Mucosa of descending colon (tissue), 3 donors: ENCODE measurements at regions not wholly inside any gene's neighbourhood (a gene's known extent, or its start where the extent isn't known, plus 50 kb on each side); places are given as distances from the start of the nearest gene placed in this dataset.

Source experiments
- ATAC-seq: fragments of 200-7000 bp; cut with Tn5 transposase; one replicate; pipeline ENCODE4 v1.9.1; 2020; ENCODE audit warnings: mild to moderate bottlenecking, moderate library complexity
- DNase-seq, 3 donors: peaks; one replicate each; pipeline ENCODE4 v3.0.0-alpha.2; 2020
- H3K36me3 ChIP-seq: fragments of 200-600 bp; one replicate; pipeline ENCODE4 v1.8.0; 2021; ENCODE audit warnings: low read depth, mild to moderate bottlenecking
- H3K4me1 ChIP-seq: fragments of 200-600 bp; one replicate; pipeline ENCODE4 v1.8.0; 2021; ENCODE audit warnings: low read depth, mild to moderate bottlenecking
- H3K4me3 ChIP-seq: fragments of 200-600 bp; one replicate; pipeline ENCODE4 v1.8.0; 2021; ENCODE audit warnings: mild to moderate bottlenecking
- H3K9me3 ChIP-seq: fragments of 200-600 bp; one replicate; pipeline ENCODE4 v1.8.0; 2021; ENCODE audit warnings: mild to moderate bottlenecking
- intact Hi-C, 2 donors: fragments of 100-400 bp; cut with DNase I in 1 of 2; cut with micrococcal nuclease in 1 of 2; formaldehyde crosslinking; loops; one replicate each; pipeline versions ENCODE4 v1.11.0 to v1.11.1; 2022; cut with DNase I, micrococcal nuclease
- TF ChIP-seq, protein P1 (sequence below): fragments of 200-600 bp; IDR thresholded peaks from one replicate; pipeline ENCODE4 v1.8.0; 2022; ENCODE audit warnings: antibody characterized with exemption, mild to moderate bottlenecking
- donor health status: DM: no; HTN: no; CAD: no; lungs with moderate emphysema.
- donor health status: DM: no; HTN: no; CAD: no.
- donor health status: DM: no; HTN: yes; CAD: no.

- no peaks in the 10 kb centered on the region for H3K9me3 ChIP-seq
- no peaks in the 10 kb centered on the region for H3K4me1 ChIP-seq
- TF ChIP-seq, protein P1, sequence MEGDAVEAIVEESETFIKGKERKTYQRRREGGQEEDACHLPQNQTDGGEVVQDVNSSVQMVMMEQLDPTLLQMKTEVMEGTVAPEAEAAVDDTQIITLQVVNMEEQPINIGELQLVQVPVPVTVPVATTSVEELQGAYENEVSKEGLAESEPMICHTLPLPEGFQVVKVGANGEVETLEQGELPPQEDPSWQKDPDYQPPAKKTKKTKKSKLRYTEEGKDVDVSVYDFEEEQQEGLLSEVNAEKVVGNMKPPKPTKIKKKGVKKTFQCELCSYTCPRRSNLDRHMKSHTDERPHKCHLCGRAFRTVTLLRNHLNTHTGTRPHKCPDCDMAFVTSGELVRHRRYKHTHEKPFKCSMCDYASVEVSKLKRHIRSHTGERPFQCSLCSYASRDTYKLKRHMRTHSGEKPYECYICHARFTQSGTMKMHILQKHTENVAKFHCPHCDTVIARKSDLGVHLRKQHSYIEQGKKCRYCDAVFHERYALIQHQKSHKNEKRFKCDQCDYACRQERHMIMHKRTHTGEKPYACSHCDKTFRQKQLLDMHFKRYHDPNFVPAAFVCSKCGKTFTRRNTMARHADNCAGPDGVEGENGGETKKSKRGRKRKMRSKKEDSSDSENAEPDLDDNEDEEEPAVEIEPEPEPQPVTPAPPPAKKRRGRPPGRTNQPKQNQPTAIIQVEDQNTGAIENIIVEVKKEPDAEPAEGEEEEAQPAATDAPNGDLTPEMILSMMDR: no peak
- DNase-seq (no peak), ATAC-seq (no peak)
- H3K4me3 ChIP-seq: no peak overlapping the region
- H3K36me3 ChIP-seq: no peaks in the 10 kb centered on the region
- intact Hi-C loops: no loop called here
Measured at GRCh38 chr4:12968345-12968744, 515.8 kb downstream of the RAB28 start.

DNA sequence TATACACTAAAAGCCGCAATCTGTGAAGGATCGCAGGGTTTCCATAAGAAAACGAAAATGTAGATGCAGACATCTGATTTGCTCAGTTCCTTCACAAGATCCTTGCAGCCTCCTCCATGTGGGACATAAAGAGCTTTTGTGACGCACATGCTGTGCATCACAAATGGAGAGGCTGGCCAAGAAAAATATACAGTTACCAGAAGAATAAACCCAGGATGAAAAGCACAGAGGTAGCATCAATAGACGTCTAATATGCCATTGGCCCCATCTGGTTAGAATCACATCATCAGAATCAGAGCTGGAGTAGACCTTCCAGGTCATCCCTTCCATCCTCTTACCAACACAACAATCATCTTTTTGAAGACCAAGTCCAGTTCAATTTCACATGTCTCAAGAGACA lies 517.4 kb downstream of the RAB28 start:
- DNase-seq (no peak), ATAC-seq (no peak)
- TF ChIP-seq, protein P1: no peak
- intact Hi-C loops: no loop called here
- H3K4me3 ChIP-seq: no peak overlapping the region
- no peaks in the 10 kb centered on the region for H3K36me3 ChIP-seq
- no peaks in the 10 kb centered on the region for H3K4me1 ChIP-seq
- H3K9me3 ChIP-seq: no peaks in the 10 kb centered on the region

- no peaks in the 10 kb centered on the region for H3K4me1 ChIP-seq
- intact Hi-C loops: no loop called here
- DNase-seq (no peak), ATAC-seq (no peak)
- TF ChIP-seq, protein P1: no peak
- no peak overlapping the region for H3K4me3 ChIP-seq
- H3K36me3 ChIP-seq: no peaks in the 10 kb centered on the region
- H3K9me3 ChIP-seq: no peaks in the 10 kb centered on the region
Measured at GRCh38 chr4:12965334-12965733, 518.8 kb downstream of the RAB28 start.

DNA sequence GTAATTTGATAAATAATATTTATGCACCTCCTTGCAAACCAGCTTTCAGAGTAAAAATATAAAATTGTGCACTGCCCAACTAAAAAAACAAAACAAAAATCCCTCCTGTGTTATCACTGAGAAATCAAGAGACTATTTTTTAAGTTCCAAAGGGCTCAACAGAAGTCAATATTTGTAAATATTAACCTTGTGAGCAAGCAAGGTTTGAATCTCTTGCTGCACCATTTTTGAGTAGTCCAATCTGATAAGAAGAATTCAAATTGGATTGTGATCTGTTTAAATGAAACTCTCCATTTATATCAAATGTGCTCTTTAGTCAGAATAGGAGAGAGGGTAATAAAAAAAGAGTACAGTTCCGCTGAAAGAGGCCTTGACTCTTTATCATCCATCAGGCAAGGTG lies 520.2 kb downstream of the RAB28 start:
- DNase-seq (no peak), ATAC-seq (no peak)
- intact Hi-C loops: no loop called here
- H3K36me3 ChIP-seq: no peaks in the 10 kb centered on the region
- no peak overlapping the region for H3K4me3 ChIP-seq
- H3K9me3 ChIP-seq: no peaks in the 10 kb centered on the region
- H3K4me1 ChIP-seq: no peaks in the 10 kb centered on the region
- TF ChIP-seq, protein P1: no peak

- TF ChIP-seq, protein P1: no peak
- Histone ChIP-seq H3K4me3 (no peak overlapping the region), H3K9me3 (no peaks in the 10 kb centered on the region), H3K36me3 (no peaks in the 10 kb centered on the region), H3K4me1 (no peaks in the 10 kb centered on the region)
- ATAC-seq: no peak
- intact Hi-C loops: no loop called here
- no peak for DNase-seq
Measured at GRCh38 chr4:12963291-12963690, 520.8 kb downstream of the RAB28 start.

GRCh38 chr4:12961713-12962112 lies 522.4 kb downstream of the RAB28 start:
- TF ChIP-seq, protein P1: no peak
- ATAC-seq: no peak
- Histone ChIP-seq H3K9me3 (no peaks in the 10 kb centered on the region), H3K4me1 (no peaks in the 10 kb centered on the region), H3K36me3 (no peaks in the 10 kb centered on the region), H3K4me3 (no peak overlapping the region)
- intact Hi-C loops: no loop called here
- no peak for DNase-seq
